ENCODE measurements at regions not wholly inside any gene's neighbourhood (a gene's known extent, or its start where the extent isn't known, plus 50 kb on each side); places are given as distances from the start of the nearest gene placed in this dataset.

- no peak for DNase-seq (ENCODE audit: low read depth, low spot score)
- no peak overlapping the region for H3K4me3 ChIP-seq (ENCODE audit: low read depth, low read length)
- TF ChIP-seq, protein P1, sequence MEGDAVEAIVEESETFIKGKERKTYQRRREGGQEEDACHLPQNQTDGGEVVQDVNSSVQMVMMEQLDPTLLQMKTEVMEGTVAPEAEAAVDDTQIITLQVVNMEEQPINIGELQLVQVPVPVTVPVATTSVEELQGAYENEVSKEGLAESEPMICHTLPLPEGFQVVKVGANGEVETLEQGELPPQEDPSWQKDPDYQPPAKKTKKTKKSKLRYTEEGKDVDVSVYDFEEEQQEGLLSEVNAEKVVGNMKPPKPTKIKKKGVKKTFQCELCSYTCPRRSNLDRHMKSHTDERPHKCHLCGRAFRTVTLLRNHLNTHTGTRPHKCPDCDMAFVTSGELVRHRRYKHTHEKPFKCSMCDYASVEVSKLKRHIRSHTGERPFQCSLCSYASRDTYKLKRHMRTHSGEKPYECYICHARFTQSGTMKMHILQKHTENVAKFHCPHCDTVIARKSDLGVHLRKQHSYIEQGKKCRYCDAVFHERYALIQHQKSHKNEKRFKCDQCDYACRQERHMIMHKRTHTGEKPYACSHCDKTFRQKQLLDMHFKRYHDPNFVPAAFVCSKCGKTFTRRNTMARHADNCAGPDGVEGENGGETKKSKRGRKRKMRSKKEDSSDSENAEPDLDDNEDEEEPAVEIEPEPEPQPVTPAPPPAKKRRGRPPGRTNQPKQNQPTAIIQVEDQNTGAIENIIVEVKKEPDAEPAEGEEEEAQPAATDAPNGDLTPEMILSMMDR (IDR thresholded peaks at IDR 0.05; ENCODE audit: low read depth, low read length): no peak
- in situ Hi-C loops (cut with HindIII; ENCODE audit: low sequenced_read_pairs): no loop called here
These were observed 170.1 kb downstream of the IRX2 start for GRCh38 chr5:2581418-2581817.

DNA sequence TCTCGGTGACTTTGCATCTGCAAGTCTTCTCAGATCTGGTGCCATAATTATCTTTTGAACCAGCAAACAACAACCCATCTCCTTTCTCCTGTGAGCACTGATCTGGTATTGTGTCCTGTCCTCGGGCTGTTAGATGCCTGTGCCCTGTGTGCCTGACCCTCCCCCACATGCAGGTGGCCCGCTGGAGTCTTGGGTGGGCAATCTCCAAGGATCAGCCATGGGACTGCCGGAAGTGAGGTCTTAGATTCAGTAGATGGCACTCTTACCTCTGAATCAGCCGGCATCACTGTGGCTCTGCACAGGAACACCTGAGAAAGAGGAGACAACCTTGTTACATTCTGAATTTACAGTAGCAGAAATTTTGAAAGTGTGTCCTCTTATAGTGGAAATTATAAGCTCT is 172.4 kb downstream of the IRX2 start:
- in situ Hi-C loops (cut with HindIII; ENCODE audit: low sequenced_read_pairs): no loop called here
- DNase-seq (ENCODE audit: low read depth, low spot score): no peak
- TF ChIP-seq, protein P1 (IDR thresholded peaks at IDR 0.05; ENCODE audit: low read depth, low read length): no peak
- H3K4me3 ChIP-seq (ENCODE audit: low read depth, low read length): no peak overlapping the region

DNA sequence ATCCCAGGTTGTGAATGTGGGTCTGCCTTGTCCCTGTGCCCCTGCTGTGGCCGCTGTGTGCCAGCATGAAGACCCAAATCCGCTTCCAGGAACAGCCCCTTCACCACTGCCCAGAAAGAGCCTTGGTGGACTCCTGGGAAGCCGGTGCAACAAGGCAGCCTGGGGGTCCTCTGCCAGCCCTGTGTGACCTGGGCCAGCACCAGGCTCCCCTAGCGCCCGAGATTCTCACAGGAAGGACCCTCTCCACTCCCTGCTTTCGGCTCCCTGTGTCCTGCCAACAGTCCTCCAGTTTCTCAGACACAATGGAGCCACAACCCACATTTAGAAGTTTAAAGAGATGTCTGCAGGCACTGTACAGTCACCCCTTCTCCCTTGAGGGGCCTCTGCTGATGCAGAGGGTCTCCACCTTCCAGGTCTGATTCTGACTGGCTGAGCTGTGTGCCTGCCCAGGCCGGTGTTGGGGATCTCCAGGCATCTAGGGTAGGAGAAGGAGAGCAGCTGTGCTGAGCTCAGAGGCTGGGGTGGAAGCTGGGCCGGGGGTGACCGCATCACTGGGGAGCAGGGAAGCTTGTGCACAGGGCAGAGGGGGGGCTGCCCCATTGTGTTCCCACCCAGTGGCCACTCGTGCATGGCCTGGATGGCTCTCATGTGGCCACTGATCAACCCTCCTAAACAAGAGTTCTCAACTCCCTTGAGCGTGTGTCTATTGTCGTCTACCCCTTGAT is 174.0 kb downstream of the IRX2 start:
- in situ Hi-C loops (cut with HindIII; ENCODE audit: low sequenced_read_pairs): no loop called here
- TF ChIP-seq, protein P1 (IDR thresholded peaks at IDR 0.05; ENCODE audit: low read depth, low read length): no peak
- DNase-seq (ENCODE audit: low read depth, low spot score): no peak
- no peak overlapping the region for H3K4me3 ChIP-seq (ENCODE audit: low read depth, low read length)

GRCh38 chr5:2576823-2577222 is 174.7 kb downstream of the IRX2 start:
- in situ Hi-C loops (cut with HindIII; ENCODE audit: low sequenced_read_pairs): no loop called here
- no peak overlapping the region for H3K4me3 ChIP-seq (ENCODE audit: low read depth, low read length)
- no peak for DNase-seq (ENCODE audit: low read depth, low spot score)
- TF ChIP-seq, protein P1 (IDR thresholded peaks at IDR 0.05; ENCODE audit: low read depth, low read length): no peak

DNA sequence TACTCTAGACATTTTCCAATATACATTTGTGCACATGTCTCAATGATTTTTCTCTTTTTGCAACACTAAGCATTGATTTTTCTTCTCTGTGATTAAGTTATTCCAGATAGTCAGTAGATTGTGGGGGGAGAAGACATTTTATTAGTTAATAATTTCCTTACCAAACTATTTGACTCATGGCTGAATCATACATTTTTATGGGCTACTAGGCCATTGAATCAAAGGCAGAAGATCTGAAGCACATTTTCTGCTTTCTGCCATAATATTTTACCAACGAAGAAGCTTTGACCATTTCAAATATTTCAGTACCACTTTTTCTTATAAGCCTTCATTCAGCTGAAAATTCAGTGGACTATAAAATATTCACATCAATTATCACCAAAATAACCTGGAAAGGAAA is 175.6 kb downstream of the IRX2 start:
- no peak overlapping the region for H3K4me3 ChIP-seq (ENCODE audit: low read depth, low read length)
- no peak for DNase-seq (ENCODE audit: low read depth, low spot score)
- in situ Hi-C loops (cut with HindIII; ENCODE audit: low sequenced_read_pairs): no loop called here
- TF ChIP-seq, protein P1 (IDR thresholded peaks at IDR 0.05; ENCODE audit: low read depth, low read length): no peak

GRCh38 chr5:2575292-2575691 is 176.2 kb downstream of the IRX2 start:
- TF ChIP-seq, protein P1 (IDR thresholded peaks at IDR 0.05; ENCODE audit: low read depth, low read length): no peak
- no peak overlapping the region for H3K4me3 ChIP-seq (ENCODE audit: low read depth, low read length)
- in situ Hi-C loops (cut with HindIII; ENCODE audit: low sequenced_read_pairs): no loop called here
- DNase-seq (ENCODE audit: low read depth, low spot score): no peak

All from astrocyte of the spinal cord (primary cell).